Heart right ventricle (tissue), 16 donors: ENCODE measurements at regions not wholly inside any gene's neighbourhood (a gene's known extent, or its start where the extent isn't known, plus 50 kb on each side); places are given as distances from the start of the nearest gene placed in this dataset.
"Not testable (repeated sequence)": the region's sequence is repeated elsewhere in the genome, so short reads cannot be mapped to it uniquely, and the experiment has no call there.

ENCODE experiments used
- ATAC-seq, 8 donors: fragments of 200-7000 bp; cut with Tn5 transposase; one replicate each; pipeline ENCODE4 v1.9.1; 2020; ENCODE audit warnings: mild to moderate bottlenecking in 8 of 8, moderate library complexity in 8 of 8, moderate number of reproducible peaks in 1 of 8
- DNase-seq, 2 donors: peaks; one replicate each; pipeline ENCODE4 v3.0.0-alpha.2; 2020
- H3K27ac ChIP-seq, 10 donors: fragments of 200-600 bp; sonication (generic) in 2 of 10; one replicate each; pipeline versions ENCODE4 v1.5.0 to v1.8.0; 2020 to 2022; ENCODE audit warnings: mild to moderate bottlenecking in 3 of 10
- H3K27me3 ChIP-seq, 7 donors: fragments of 200-600 bp; one replicate each; pipeline ENCODE4 v1.8.0; 2021 to 2022; ENCODE audit warnings: mild to moderate bottlenecking in 2 of 7
- H3K36me3 ChIP-seq, 9 donors: fragments of 200-600 bp; sonication (generic) in 1 of 9; one replicate each; pipeline versions ENCODE4 v1.5.0 to v1.8.0; 2020 to 2022; ENCODE audit warnings: mild to moderate bottlenecking in 2 of 9
- H3K4me1 ChIP-seq, 9 donors: fragments of 200-600 bp; sonication (generic) in 1 of 9; one replicate each; pipeline versions ENCODE4 v1.5.0 to v1.8.0; 2020 to 2022; ENCODE audit warnings: mild to moderate bottlenecking in 4 of 9
- H3K4me3 ChIP-seq, 10 donors: fragments of 200-600 bp; sonication (generic) in 2 of 10; one replicate each; pipeline versions ENCODE4 v1.5.0 to v1.8.0; 2020 to 2022; ENCODE audit warnings: mild to moderate bottlenecking in 7 of 10, moderate library complexity in 2 of 10
- H3K9me3 ChIP-seq, 11 donors: fragments of 200-600 bp in 10 of 11; sonication (generic) in 2 of 11; one replicate each; pipeline versions ENCODE4 v1.5.0 to v1.8.0; 2013 to 2022; ENCODE audit warnings: mild to moderate bottlenecking in 2 of 11, control low read depth in 1 of 11, moderate library complexity in 1 of 11
- CTCF ChIP-seq, 9 donors: fragments of 200-600 bp; sonication (generic) in 2 of 9; IDR thresholded peaks; one replicate each; pipeline versions ENCODE4 v1.5.0 to v1.8.0; 2021 to 2022; ENCODE audit warnings: antibody characterized with exemption in 9 of 9, mild to moderate bottlenecking in 5 of 9, moderate library complexity in 1 of 9
- WGBS, 2 donors: extraction: QIAGEN DNeasy Blood & Tissue Kit; methylation state at CpG; one replicate each; pipeline ENCODE4 v1.1.7; 2013; ENCODE audit warnings: inconsistent platforms in 1 of 2; 5-methylcytosine and 5-hydroxymethylcytosine counted together
- intact Hi-C, 10 donors: fragments of 100-400 bp; cut with DNase I; formaldehyde crosslinking; loops; one replicate each; pipeline versions ENCODE4 v1.11.1 to v1.14.2; 2022
- donor health status: Arrhythmogenic right ventricular cardiomyopathy.
- donor health status: ischemic (EF 13 %, LVEDD 7.1; RV severe dilation, severe dysfunction).
- donor health status: healthy with polysubstance abuse.
- donor health status: DM: no; HTN: yes; CAD: no.
- donor health status: DM: no; HTN: no; CAD: no.
- donor health status: ischemic (EF 25% LVEDD 6.9; RV normal size, moderate dysfunction).
- donor health status: ischemic (EF 25% LVEDD 5.7; RV mildly dilated, moderate dysfunction).
- donor health status: healthy.
- donor health status: DM: yes; HTN: yes; CAD: no.
- donor health status: Ischemic cardiomyopathy.
- donor health status: ischemic (EF 35%, LVEDD 5.7; RV mildly dilated, moderate dysfunction).
- donor health status: nonischemic (EF 11% LVEDD 7.7; RV severe dilation, severe dysfunction).
- donor health status: DM: yes; HTN: yes; CAD: no.
- donor health status: PGD.
- donor health status: ischemic (EF 29% LVEDD 5.4; RV normal size, mild dysfunction).
- donor health status: nonischemic (EF 23%, LVEDD 6.1; RV moderate dilation, normal function).

DNA sequence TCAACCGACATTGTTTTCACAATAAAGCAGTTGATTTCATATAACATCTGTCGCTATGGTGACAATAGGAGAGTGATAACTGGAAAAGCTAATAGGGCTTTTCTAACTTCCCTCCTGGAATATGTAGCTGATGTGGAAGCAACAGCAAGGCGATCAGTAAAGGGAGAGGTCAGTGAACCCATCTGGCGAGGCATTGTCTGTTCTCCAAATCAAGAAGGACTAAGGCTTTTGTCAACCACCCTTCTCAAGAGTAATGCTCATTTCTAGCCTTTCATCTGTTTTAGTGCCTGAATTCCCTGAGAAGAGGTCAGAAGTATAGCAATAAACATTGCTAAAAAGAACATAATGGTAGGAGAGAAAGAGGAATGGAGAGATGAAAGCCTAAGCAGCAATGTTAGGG lies 201.3 kb downstream of the AKAP7 start:
- H3K27ac ChIP-seq: no peak overlapping the region
- no peak overlapping the region for H3K4me3 ChIP-seq
- WGBS, 2 donors: 74 to 79% methylated on average over 4 of the region's 4 CpGs
- no peaks in the 10 kb centered on the region for H3K4me1 ChIP-seq
- TF ChIP-seq CTCF (IDR thresholded peaks at IDR 0.05): no peak
- no peaks in the 10 kb centered on the region for H3K9me3 ChIP-seq
- ATAC-seq: no peak
- DNase-seq: no peak
- intact Hi-C loops: no loop called here
- no peaks in the 10 kb centered on the region for H3K36me3 ChIP-seq
- no peaks in the 10 kb centered on the region for H3K27me3 ChIP-seq

GRCh38 chr6:131346896-131347295 lies 211.6 kb downstream of the AKAP7 start:
- intact Hi-C loops, DNase-seq, H3K36me3 ChIP-seq, H3K27me3 ChIP-seq, H3K27ac ChIP-seq, H3K4me1 ChIP-seq, H3K4me3 ChIP-seq, ATAC-seq, H3K9me3 ChIP-seq: not testable (repeated sequence)
- WGBS, 2 donors: 86 to 95% methylated on average over 4 of the region's 4 CpGs

DNA sequence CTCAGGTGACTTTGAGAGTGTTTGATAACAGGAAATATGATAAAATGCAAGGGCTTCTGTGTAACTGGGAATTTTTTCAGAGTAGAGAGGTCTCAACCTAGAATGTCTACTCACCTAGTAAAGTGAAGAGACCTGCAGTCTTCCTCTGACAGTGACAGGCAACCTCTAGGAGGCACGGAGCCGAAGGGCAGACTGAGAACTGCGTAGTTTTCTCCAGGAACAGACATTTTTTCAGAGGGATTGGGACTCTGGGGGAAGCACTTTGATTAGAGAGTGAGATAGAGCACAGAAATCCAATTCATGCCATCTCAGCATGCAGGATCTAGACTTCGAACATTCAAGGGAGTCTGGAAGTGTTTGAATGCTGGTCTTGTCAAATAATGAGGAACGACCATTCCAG lies 213.3 kb downstream of the AKAP7 start:
- ATAC-seq (no peak), DNase-seq (no peak)
- H3K27me3 ChIP-seq: peaks cover 0 to 8% (median 0%) of the 10 kb centered on the region in 7 donors
- intact Hi-C loops: no loop called here
- no peaks in the 10 kb centered on the region for H3K9me3 ChIP-seq
- no peak overlapping the region for H3K27ac ChIP-seq
- TF ChIP-seq CTCF (IDR thresholded peaks at IDR 0.05): no peak
- H3K4me1 ChIP-seq: no peaks in the 10 kb centered on the region
- WGBS, 2 donors: 65 to 66% methylated on average over 5 of the region's 5 CpGs
- no peaks in the 10 kb centered on the region for H3K36me3 ChIP-seq
- no peak overlapping the region for H3K4me3 ChIP-seq

GRCh38 chr6:131349199-131349598 lies 213.9 kb downstream of the AKAP7 start:
- no peak overlapping the region for H3K27ac ChIP-seq
- no peak for TF ChIP-seq CTCF (IDR thresholded peaks at IDR 0.05)
- H3K4me1 ChIP-seq: no peaks in the 10 kb centered on the region
- H3K4me3 ChIP-seq: no peak overlapping the region
- H3K9me3 ChIP-seq: no peaks in the 10 kb centered on the region
- no peaks in the 10 kb centered on the region for H3K36me3 ChIP-seq
- peaks cover 0 to 8% (median 0%) of the 10 kb centered on the region in 7 donors for H3K27me3 ChIP-seq
- WGBS, 2 donors: 38 to 85% methylated on average over 1 of the region's 1 CpG
- intact Hi-C loops: no loop called here
- DNase-seq (no peak), ATAC-seq (no peak)

DNA sequence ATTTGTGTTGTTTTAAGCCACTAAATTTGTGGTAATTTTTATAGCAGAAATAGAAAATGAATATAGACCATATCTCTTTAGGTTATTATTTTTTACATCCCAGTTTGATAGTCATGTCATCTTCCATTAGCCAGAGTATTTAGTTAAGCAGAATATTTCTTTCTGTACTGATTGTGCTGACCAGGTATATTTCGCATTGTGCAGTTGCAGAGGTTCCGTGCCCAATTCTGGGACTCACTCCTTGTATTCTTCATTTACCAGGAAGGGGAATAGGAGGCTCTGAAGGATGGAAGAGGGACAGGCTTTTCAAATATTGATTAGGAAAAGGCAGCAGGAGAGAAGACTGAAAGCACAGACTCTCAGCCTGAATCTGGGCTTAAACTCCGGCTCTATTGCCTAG lies 217.8 kb downstream of the AKAP7 start:
- 96 to 97% methylated on average over 3 of the region's 3 CpGs for WGBS, 2 donors
- Histone ChIP-seq H3K4me3 (no peak overlapping the region), H3K9me3 (no peaks in the 10 kb centered on the region), H3K4me1 (no peaks in the 10 kb centered on the region), H3K36me3 (no peaks in the 10 kb centered on the region), H3K27ac (no peak overlapping the region), H3K27me3 (peaks cover 0 to 8% (median 0%) of the 10 kb centered on the region in 7 donors)
- no peak for DNase-seq
- ATAC-seq: no peak
- TF ChIP-seq CTCF (IDR thresholded peaks at IDR 0.05): no peak
- intact Hi-C loops: no loop called here
